ENCODE measurements at regions not wholly inside any gene's neighbourhood (a gene's known extent, or its start where the extent isn't known, plus 50 kb on each side); places are given as distances from the start of the nearest gene placed in this dataset.

DNA sequence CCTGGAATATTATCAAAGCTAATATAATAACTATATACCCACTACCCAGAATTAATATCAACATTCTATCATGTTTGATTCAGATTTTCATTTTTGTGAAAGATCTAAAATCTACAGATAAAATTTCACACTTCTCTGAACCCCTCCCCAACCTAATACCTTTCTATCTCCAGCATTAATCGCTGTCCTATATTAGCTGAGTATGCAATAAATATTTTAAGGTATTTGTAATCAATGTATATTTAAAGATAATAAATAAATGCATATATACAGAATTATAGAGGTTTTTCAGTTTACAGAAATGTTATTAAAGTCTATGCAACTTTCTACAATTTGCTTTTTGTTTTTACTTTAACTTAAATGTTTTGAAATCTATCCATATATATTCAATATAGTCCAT is 156.7 kb upstream of the NRSN1 start:
- no peaks in the 10 kb centered on the region for H3K4me1 ChIP-seq (ENCODE audit: insufficient read depth, low read length)
- no peak overlapping the region for H3K18ac ChIP-seq (ENCODE audit: insufficient read length, low read depth, low read length)
- no peaks in the 10 kb centered on the region for H3K23me2 ChIP-seq (ENCODE audit: insufficient read length, low read depth, low read length, poor library complexity, severe bottlenecking)
- no peak overlapping the region for H3K4me3 Mint-ChIP-seq
- H3K79me1 ChIP-seq (ENCODE audit: insufficient read depth, low read depth, low read length, poor library complexity, severe bottlenecking): no peaks in the 10 kb centered on the region
- DNase-seq: no peak
- no peak overlapping the region for H3K23ac ChIP-seq (ENCODE audit: insufficient read length, low read depth, low read length)
- H3K79me2 ChIP-seq (ENCODE audit: insufficient read depth, low read length): no peaks in the 10 kb centered on the region
- H3K27ac ChIP-seq (ENCODE audit: insufficient read length, low read depth, low read length): no peak overlapping the region
- no peaks in the 10 kb centered on the region for H3K27me3 ChIP-seq (ENCODE audit: insufficient read depth, low read length)
- no peak overlapping the region for H4K5ac ChIP-seq (ENCODE audit: insufficient read length, low read depth, low read length)
- no peak overlapping the region for H3K27ac Mint-ChIP-seq
- WGBS (ENCODE audit: extremely low coverage, insufficient read length, low lambda C conversion rate): no CpG with 5 or more reads among the region's 1 CpG
- H3K56ac ChIP-seq (ENCODE audit: insufficient read length, low read depth, low read length): no peak overlapping the region
- H2BK5ac ChIP-seq (ENCODE audit: insufficient read length, low read length): no peak overlapping the region
- no peak overlapping the region for H2BK15ac ChIP-seq (ENCODE audit: low read depth, low read length)
- no peak overlapping the region for H3K4ac ChIP-seq (ENCODE audit: low read depth, low read length)
- H4K91ac ChIP-seq (ENCODE audit: insufficient read length, low read depth, low read length): no peak overlapping the region
- H2AK5ac ChIP-seq (ENCODE audit: insufficient read length, low read length): no peak overlapping the region
- no peak overlapping the region for H3K4me2 ChIP-seq (ENCODE audit: insufficient read depth, insufficient read length, low read length)
- peaks cover 3 to 4% of the 10 kb centered on the region in 2 experiments; a peak in 3 of 4 replicates for H3K4me1 Mint-ChIP-seq
- H2AFZ ChIP-seq (ENCODE audit: low read length): no peak overlapping the region
- H4K8ac ChIP-seq (replicated peaks; ENCODE audit: insufficient read length, low read depth, low read length): no peak overlapping the region
- no peaks in the 10 kb centered on the region for H3K9me3 ChIP-seq (ENCODE audit: control insufficient read depth, low read depth, low read length)
- no peak overlapping the region for H3K9ac ChIP-seq (ENCODE audit: extremely low read depth, insufficient read length, low read length)
- H3K36me3 Mint-ChIP-seq (ENCODE audit: insufficient read depth in 1 of 3, low read depth in 3 of 3): no peaks in the 10 kb centered on the region
- H2BK120ac ChIP-seq (ENCODE audit: low read depth, low read length, poor library complexity, severe bottlenecking): no peak overlapping the region
- H3K27me3 Mint-ChIP-seq (ENCODE audit: low read depth): 0 out of 2 replicates have a peak, but pooled peaks cover 1% of the 10 kb centered on the region
- no peaks in the 10 kb centered on the region for H4K20me1 ChIP-seq (ENCODE audit: control insufficient read depth, insufficient read depth, insufficient read length)
- H2BK20ac ChIP-seq (ENCODE audit: low read depth, low read length, poor library complexity, severe bottlenecking): no peak overlapping the region
- H3K9me3 Mint-ChIP-seq: no peaks in the 10 kb centered on the region; a peak in 2 of 5 replicates
- no peak overlapping the region for H2BK12ac ChIP-seq (ENCODE audit: insufficient read length, low read depth, low read length)
- no peak overlapping the region for H3K14ac ChIP-seq (ENCODE audit: insufficient read depth, low read length)
- TF ChIP-seq, protein P1, sequence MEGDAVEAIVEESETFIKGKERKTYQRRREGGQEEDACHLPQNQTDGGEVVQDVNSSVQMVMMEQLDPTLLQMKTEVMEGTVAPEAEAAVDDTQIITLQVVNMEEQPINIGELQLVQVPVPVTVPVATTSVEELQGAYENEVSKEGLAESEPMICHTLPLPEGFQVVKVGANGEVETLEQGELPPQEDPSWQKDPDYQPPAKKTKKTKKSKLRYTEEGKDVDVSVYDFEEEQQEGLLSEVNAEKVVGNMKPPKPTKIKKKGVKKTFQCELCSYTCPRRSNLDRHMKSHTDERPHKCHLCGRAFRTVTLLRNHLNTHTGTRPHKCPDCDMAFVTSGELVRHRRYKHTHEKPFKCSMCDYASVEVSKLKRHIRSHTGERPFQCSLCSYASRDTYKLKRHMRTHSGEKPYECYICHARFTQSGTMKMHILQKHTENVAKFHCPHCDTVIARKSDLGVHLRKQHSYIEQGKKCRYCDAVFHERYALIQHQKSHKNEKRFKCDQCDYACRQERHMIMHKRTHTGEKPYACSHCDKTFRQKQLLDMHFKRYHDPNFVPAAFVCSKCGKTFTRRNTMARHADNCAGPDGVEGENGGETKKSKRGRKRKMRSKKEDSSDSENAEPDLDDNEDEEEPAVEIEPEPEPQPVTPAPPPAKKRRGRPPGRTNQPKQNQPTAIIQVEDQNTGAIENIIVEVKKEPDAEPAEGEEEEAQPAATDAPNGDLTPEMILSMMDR (conservative IDR thresholded peaks at IDR 0.05): no peak
- no peak overlapping the region for H3T11ph ChIP-seq (ENCODE audit: low read length)
